Gastrocnemius medialis (tissue), 4 donors: ENCODE measurements at regions not wholly inside any gene's neighbourhood (a gene's known extent, or its start where the extent isn't known, plus 50 kb on each side); places are given as distances from the start of the nearest gene placed in this dataset.
"Not testable (repeated sequence)": the region's sequence is repeated elsewhere in the genome, so short reads cannot be mapped to it uniquely, and the experiment has no call there.

Source experiments
- CTCF ChIP-seq, 5 experiments: fragments of 450-650 bp in 3 of 5; fragments of 200-600 bp in 2 of 5; sonication (generic) in 2 of 5; IDR thresholded peaks in 4 of 5; conservative IDR thresholded peaks in 1 of 5; 1 replicate in 4 of 5; 2 replicates in 1 of 5; pipeline ENCODE4 v1.5.1; 2016 to 2019; ENCODE audit warnings: antibody characterized with exemption in 5 of 5, mild to moderate bottlenecking in 3 of 5, moderate library complexity in 3 of 5
- POLR2A ChIP-seq, 2 donors: fragments of 450-650 bp; IDR thresholded peaks; one replicate each; pipeline ENCODE4 v1.6.1; 2017; ENCODE audit warnings: antibody characterized with exemption in 2 of 2, mild to moderate bottlenecking in 2 of 2, moderate library complexity in 2 of 2

- TF ChIP-seq POLR2A (IDR thresholded peaks at IDR 0.05); CTCF (IDR thresholded peaks at IDR 0.05 in 4 of 5, conservative IDR thresholded peaks at IDR 0.05 in 1 of 5): not testable (repeated sequence)
These were observed 99.1 kb upstream of the NBPF26 start for GRCh38 chr1:120624565-120625064.
